ENCODE measurements at regions not wholly inside any gene's neighbourhood (a gene's known extent, or its start where the extent isn't known, plus 50 kb on each side); places are given as distances from the start of the nearest gene placed in this dataset.
A peak's percentile ranks its signal among the peaks of the same experiment; 100 is the strongest.

- H3K27ac Mint-ChIP-seq: peak overlapping the region in 1 of 10 donors; percentile 43
- no peaks in the 10 kb centered on the region for H3K9me3 Mint-ChIP-seq
- no peaks in the 10 kb centered on the region for H3K36me3 Mint-ChIP-seq
- no peak overlapping the region for H3K4me3 Mint-ChIP-seq
- H3K4me1 Mint-ChIP-seq: no peaks in the 10 kb centered on the region
- no peak for ATAC-seq
- POLR2A ChIA-PET: no interaction called here
- H3K27me3 Mint-ChIP-seq: peaks cover 0 to 42% (median 12%) of the 10 kb centered on the region in 5 donors
- no peak for DNase-seq
These were observed 799.3 kb downstream of the TBC1D22A start for GRCh38 chr22:47561766-47562165.

- no peak overlapping the region for H3K27ac Mint-ChIP-seq
- H3K27me3 Mint-ChIP-seq: peaks cover 0 to 42% (median 12%) of the 10 kb centered on the region in 5 donors
- no peak for ATAC-seq
- H3K4me1 Mint-ChIP-seq: no peaks in the 10 kb centered on the region
- no peak for DNase-seq
- H3K36me3 Mint-ChIP-seq: no peaks in the 10 kb centered on the region
- no peak overlapping the region for H3K4me3 Mint-ChIP-seq
- POLR2A ChIA-PET: no interaction called here
- no peaks in the 10 kb centered on the region for H3K9me3 Mint-ChIP-seq
These were observed 798.7 kb downstream of the TBC1D22A start for GRCh38 chr22:47561115-47561675.

- peaks cover 0 to 52% (median 12%) of the 10 kb centered on the region in 5 donors for H3K27me3 Mint-ChIP-seq
- no peaks in the 10 kb centered on the region for H3K36me3 Mint-ChIP-seq
- DNase-seq: no peak
- ATAC-seq: no peak
- no peak overlapping the region for H3K4me3 Mint-ChIP-seq
- no peaks in the 10 kb centered on the region for H3K4me1 Mint-ChIP-seq
- POLR2A ChIA-PET: no interaction called here
- peaks cover 0 to 2% (median 0%) of the 10 kb centered on the region in 9 donors for H3K9me3 Mint-ChIP-seq
- no peak overlapping the region for H3K27ac Mint-ChIP-seq
These were observed 796.6 kb downstream of the TBC1D22A start for GRCh38 chr22:47558828-47559700.

GRCh38 chr22:47556473-47556872, 794.0 kb downstream of the TBC1D22A start:
- Mint-ChIP-seq H3K9me3 (peaks cover 0 to 2% (median 0%) of the 10 kb centered on the region in 9 donors), H3K27ac (no peak overlapping the region), H3K4me1 (no peaks in the 10 kb centered on the region), H3K4me3 (no peak overlapping the region), H3K36me3 (no peaks in the 10 kb centered on the region), H3K27me3 (peaks cover 0 to 34% (median 4%) of the 10 kb centered on the region in 5 donors)
- DNase-seq (no peak), ATAC-seq (no peak)
- POLR2A ChIA-PET: no interaction called here

GRCh38 chr22:47553436-47553835, 791.0 kb downstream of the TBC1D22A start:
- Mint-ChIP-seq H3K36me3 (no peaks in the 10 kb centered on the region), H3K4me3 (no peak overlapping the region), H3K9me3 (peaks cover 0 to 2% (median 0%) of the 10 kb centered on the region in 9 donors), H3K27ac (peak overlapping the region in 1 of 10 donors; percentile 66), H3K4me1 (no peaks in the 10 kb centered on the region), H3K27me3 (peaks cover 0 to 31% (median 5%) of the 10 kb centered on the region in 5 donors)
- DNase-seq (no peak), ATAC-seq (no peak)
- POLR2A ChIA-PET: no interaction called here

GRCh38 chr22:47552541-47553205, 790.2 kb downstream of the TBC1D22A start:
- no peaks in the 10 kb centered on the region for H3K36me3 Mint-ChIP-seq
- H3K27ac Mint-ChIP-seq: no peak overlapping the region
- DNase-seq: no peak
- H3K9me3 Mint-ChIP-seq: peaks cover 0 to 2% (median 0%) of the 10 kb centered on the region in 9 donors
- POLR2A ChIA-PET: no interaction called here
- H3K4me1 Mint-ChIP-seq: no peaks in the 10 kb centered on the region
- ATAC-seq: no peak
- peaks cover 0 to 34% (median 5%) of the 10 kb centered on the region in 5 donors for H3K27me3 Mint-ChIP-seq
- H3K4me3 Mint-ChIP-seq: no peak overlapping the region

- ATAC-seq (no peak), DNase-seq (no peak)
- Mint-ChIP-seq H3K4me1 (no peaks in the 10 kb centered on the region), H3K36me3 (no peaks in the 10 kb centered on the region), H3K27me3 (peaks cover 0 to 40% (median 5%) of the 10 kb centered on the region in 5 donors), H3K9me3 (peaks cover 0 to 2% (median 0%) of the 10 kb centered on the region in 9 donors), H3K27ac (no peak overlapping the region), H3K4me3 (no peak overlapping the region)
- POLR2A ChIA-PET: no interaction called here
These were observed 789.6 kb downstream of the TBC1D22A start for GRCh38 chr22:47552024-47552423.

GRCh38 chr22:47551431-47551775, 789.0 kb downstream of the TBC1D22A start:
- POLR2A ChIA-PET: no interaction called here
- H3K4me3 Mint-ChIP-seq: no peak overlapping the region
- no peaks in the 10 kb centered on the region for H3K36me3 Mint-ChIP-seq
- ATAC-seq: no peak
- no peaks in the 10 kb centered on the region for H3K4me1 Mint-ChIP-seq
- no peak for DNase-seq
- H3K27me3 Mint-ChIP-seq: peaks cover 0 to 43% (median 8%) of the 10 kb centered on the region in 5 donors
- H3K9me3 Mint-ChIP-seq: peaks cover 0 to 2% (median 0%) of the 10 kb centered on the region in 9 donors
- H3K27ac Mint-ChIP-seq: no peak overlapping the region

GRCh38 chr22:47550524-47551430, 788.3 kb downstream of the TBC1D22A start:
- no peak overlapping the region for H3K27ac Mint-ChIP-seq
- POLR2A ChIA-PET: no interaction called here
- H3K36me3 Mint-ChIP-seq: no peaks in the 10 kb centered on the region

GRCh38 chr22:47549741-47550340, 787.4 kb downstream of the TBC1D22A start:
- no peak overlapping the region for H3K4me3 Mint-ChIP-seq
- ATAC-seq (no peak), DNase-seq (no peak)
- POLR2A ChIA-PET: no interaction called here
- peaks cover 0 to 41% (median 8%) of the 10 kb centered on the region in 5 donors for H3K27me3 Mint-ChIP-seq
- no peaks in the 10 kb centered on the region for H3K36me3 Mint-ChIP-seq
- H3K9me3 Mint-ChIP-seq: no peaks in the 10 kb centered on the region
- no peak overlapping the region for H3K27ac Mint-ChIP-seq
- H3K4me1 Mint-ChIP-seq: no peaks in the 10 kb centered on the region

More at GRCh38 chr22:47550524-47551430, 788.3 kb downstream of the TBC1D22A start:
- peaks cover 0 to 2% (median 0%) of the 10 kb centered on the region in 9 donors for H3K9me3 Mint-ChIP-seq
- H3K27me3 Mint-ChIP-seq: peaks cover 0 to 43% (median 8%) of the 10 kb centered on the region in 5 donors
- no peak overlapping the region for H3K4me3 Mint-ChIP-seq
- ATAC-seq: no peak
- H3K4me1 Mint-ChIP-seq: no peaks in the 10 kb centered on the region
- DNase-seq: no peak

- H3K4me3 Mint-ChIP-seq: no peak overlapping the region
- DNase-seq (no peak), ATAC-seq (no peak)
- H3K36me3 Mint-ChIP-seq: no peaks in the 10 kb centered on the region
- no peak overlapping the region for H3K27ac Mint-ChIP-seq
- no peaks in the 10 kb centered on the region for H3K9me3 Mint-ChIP-seq
- POLR2A ChIA-PET: no interaction called here
- H3K4me1 Mint-ChIP-seq: no peaks in the 10 kb centered on the region
- H3K27me3 Mint-ChIP-seq: peaks cover 0 to 34% (median 8%) of the 10 kb centered on the region in 5 donors
These were observed 786.7 kb downstream of the TBC1D22A start for GRCh38 chr22:47548953-47549740.

All from naive thymus-derived CD8-positive, alpha-beta T cell (primary cell).